Neuronal stem cell (in vitro differentiated cells): ENCODE measurements at regions not wholly inside any gene's neighbourhood (a gene's known extent, or its start where the extent isn't known, plus 50 kb on each side); places are given as distances from the start of the nearest gene placed in this dataset.

Experiments
- DNase-seq: peaks from one replicate; pipeline ENCODE4 v3.0.0-alpha.2; 2013; ENCODE audit warnings: low spot score
- H2AFZ ChIP-seq: one replicate; pipeline ENCODE4 v1.6.1; 2013; ENCODE audit warnings: mild to moderate bottlenecking, low read length, inconsistent platforms
- H2AK5ac ChIP-seq: 2 replicates; pipeline ENCODE4 v1.6.1; 2013; ENCODE audit warnings: low read depth, mild to moderate bottlenecking, inconsistent platforms, low read length, moderate library complexity, mixed read lengths
- H2BK120ac ChIP-seq: 2 replicates; pipeline ENCODE4 v1.6.1; 2013; ENCODE audit warnings: low read depth, mild to moderate bottlenecking, inconsistent platforms, low read length, moderate library complexity, mixed read lengths
- H2BK12ac ChIP-seq: one replicate; pipeline ENCODE4 v1.6.1; 2013; ENCODE audit warnings: low read length, inconsistent platforms
- H2BK15ac ChIP-seq: 2 replicates; pipeline ENCODE4 v1.6.1; 2013; ENCODE audit warnings: mild to moderate bottlenecking, low read length, inconsistent platforms, mixed read lengths
- H2BK5ac ChIP-seq: one replicate; pipeline ENCODE4 v1.6.1; 2013; ENCODE audit warnings: inconsistent platforms, mild to moderate bottlenecking, low read length, moderate library complexity
- H3K14ac ChIP-seq: one replicate; pipeline ENCODE4 v1.6.1; 2013; ENCODE audit warnings: low read length, inconsistent platforms
- H3K18ac ChIP-seq: 2 replicates; pipeline ENCODE4 v1.6.1; 2013; ENCODE audit warnings: low read length, inconsistent platforms
- H3K23ac ChIP-seq: 2 replicates; pipeline ENCODE4 v1.6.1; 2013; ENCODE audit warnings: low read depth, mild to moderate bottlenecking, mixed read lengths, low read length, inconsistent platforms; ENCODE audit not compliant: poor library complexity
- H3K27ac ChIP-seq: replicated peaks from 3 replicates; pipeline ENCODE4 v1.5.1; 2013; ENCODE audit warnings: low read length, inconsistent platforms
- H3K27me3 ChIP-seq, 3 experiments: 2 replicates each; pipeline ENCODE4 v1.6.1; 2013; ENCODE audit warnings: low read length in 3 of 3, mild to moderate bottlenecking in 2 of 3, inconsistent platforms in 1 of 3, low read depth in 1 of 3, mixed read lengths in 1 of 3, moderate library complexity in 1 of 3; ENCODE audit not compliant: control insufficient read depth in 3 of 3, insufficient read depth in 3 of 3
- H3K36me3 ChIP-seq, 2 donors: replicated peaks in 1 of 2; 2 replicates each; pipeline ENCODE4 v1.6.1; 2013; ENCODE audit warnings: low read length in 2 of 2; ENCODE audit not compliant: control insufficient read depth in 2 of 2, insufficient read depth in 2 of 2
- H3K4ac ChIP-seq: 2 replicates; pipeline ENCODE4 v1.6.1; 2013; ENCODE audit warnings: inconsistent platforms, mild to moderate bottlenecking, low read length, moderate library complexity
- H3K4me1 ChIP-seq, 2 donors: 1 replicate in 1 of 2; 2 replicates in 1 of 2; pipeline ENCODE4 v1.6.1; 2013; ENCODE audit warnings: low read length in 2 of 2, low read depth in 1 of 2; ENCODE audit not compliant: control insufficient read depth in 2 of 2, insufficient read depth in 1 of 2
- H3K4me2 ChIP-seq: one replicate; pipeline ENCODE4 v1.6.1; 2013; ENCODE audit warnings: mild to moderate bottlenecking, low read length, inconsistent platforms; ENCODE audit not compliant: insufficient read depth, poor library complexity, severe bottlenecking
- H3K4me3 ChIP-seq, 2 donors: 2 replicates each; pipeline ENCODE4 v1.5.1; 2013; ENCODE audit warnings: low read length in 2 of 2, mild to moderate bottlenecking in 2 of 2, inconsistent platforms in 1 of 2, moderate library complexity in 1 of 2
- H3K79me1 ChIP-seq: one replicate; pipeline ENCODE4 v1.6.1; 2013; ENCODE audit warnings: low read depth, mild to moderate bottlenecking, inconsistent platforms, low read length, moderate library complexity
- H3K9ac ChIP-seq: one replicate; pipeline ENCODE4 v1.6.1; 2013; ENCODE audit warnings: mild to moderate bottlenecking, low read depth, low read length, inconsistent platforms; ENCODE audit not compliant: poor library complexity
- H3K9me3 ChIP-seq, 2 donors: replicated peaks in 1 of 2; 2 replicates each; pipeline versions ENCODE3 to v1.6.1; 2013; ENCODE audit warnings: low read length in 2 of 2, mild to moderate bottlenecking in 2 of 2, inconsistent platforms in 1 of 2, low read depth in 1 of 2, mixed read lengths in 1 of 2, moderate library complexity in 1 of 2; ENCODE audit not compliant: control insufficient read depth in 2 of 2, insufficient read depth in 1 of 2
- H4K8ac ChIP-seq: one replicate; pipeline ENCODE4 v1.6.1; 2013; ENCODE audit warnings: low read depth, mild to moderate bottlenecking, inconsistent platforms, low read length, moderate library complexity
- H4K91ac ChIP-seq: one replicate; pipeline ENCODE4 v1.6.1; 2013; ENCODE audit warnings: low read length, low read depth, mild to moderate bottlenecking, inconsistent platforms; ENCODE audit not compliant: poor library complexity
- WGBS, 2 donors: extraction: QIAGEN DNeasy Blood & Tissue Kit; methylation state at CpG; one replicate each; pipeline ENCODE4 v1.1.7; 2013; ENCODE audit warnings: missing lambda C conversion rate in 2 of 2, mixed read lengths in 1 of 2; ENCODE audit not compliant: insufficient read length in 2 of 2, insufficient replicate concordance in 1 of 2; ENCODE audit errors: extremely low coverage in 2 of 2; 5-methylcytosine and 5-hydroxymethylcytosine counted together

DNA sequence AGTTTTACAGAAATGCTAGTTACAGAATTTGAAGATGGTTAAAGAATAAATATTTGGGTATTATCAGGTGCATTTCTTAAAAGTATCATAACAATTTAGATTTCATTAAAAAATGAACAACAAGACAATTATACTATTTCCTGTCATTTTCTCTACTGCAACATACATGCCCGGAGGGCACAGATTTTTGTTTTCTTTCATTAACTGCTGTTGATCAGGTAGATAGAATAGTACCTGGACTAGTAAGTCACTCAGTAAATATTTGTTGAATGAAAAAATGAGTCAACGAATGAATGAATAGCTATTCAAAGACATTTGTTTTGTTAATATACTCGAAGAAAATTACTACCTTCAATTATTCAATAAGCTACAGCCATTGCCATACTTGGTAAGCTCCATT is 531.2 kb upstream of the VRK2 start:
- no peak overlapping the region for H2AK5ac ChIP-seq
- H3K4me2 ChIP-seq, result no peak overlapping the region
- no peak overlapping the region for H2BK5ac ChIP-seq
- H3K27me3 ChIP-seq, result no peaks in the 10 kb centered on the region
- H3K36me3 ChIP-seq, result no peaks in the 10 kb centered on the region
- no peak overlapping the region for H3K4me3 ChIP-seq
- H2BK120ac ChIP-seq, result no peak overlapping the region
- no peak overlapping the region for H3K4ac ChIP-seq
- no peak overlapping the region for H3K18ac ChIP-seq
- no peaks in the 10 kb centered on the region for H3K79me1 ChIP-seq
- H2BK15ac ChIP-seq, result no peak overlapping the region
- no peak for DNase-seq
- H4K8ac ChIP-seq, result no peak overlapping the region
- no peaks in the 10 kb centered on the region for H3K9me3 ChIP-seq
- WGBS, 2 donors, result no CpG with 5 or more reads among the region's 3 CpGs
- no peak overlapping the region for H2BK12ac ChIP-seq
- H2AFZ ChIP-seq, result no peak overlapping the region
- no peak overlapping the region for H3K23ac ChIP-seq
- no peak overlapping the region for H3K27ac ChIP-seq
- no peak overlapping the region for H3K14ac ChIP-seq
- H4K91ac ChIP-seq, result no peak overlapping the region
- no peak overlapping the region for H3K9ac ChIP-seq
- H3K4me1 ChIP-seq, result no peaks in the 10 kb centered on the region

DNA sequence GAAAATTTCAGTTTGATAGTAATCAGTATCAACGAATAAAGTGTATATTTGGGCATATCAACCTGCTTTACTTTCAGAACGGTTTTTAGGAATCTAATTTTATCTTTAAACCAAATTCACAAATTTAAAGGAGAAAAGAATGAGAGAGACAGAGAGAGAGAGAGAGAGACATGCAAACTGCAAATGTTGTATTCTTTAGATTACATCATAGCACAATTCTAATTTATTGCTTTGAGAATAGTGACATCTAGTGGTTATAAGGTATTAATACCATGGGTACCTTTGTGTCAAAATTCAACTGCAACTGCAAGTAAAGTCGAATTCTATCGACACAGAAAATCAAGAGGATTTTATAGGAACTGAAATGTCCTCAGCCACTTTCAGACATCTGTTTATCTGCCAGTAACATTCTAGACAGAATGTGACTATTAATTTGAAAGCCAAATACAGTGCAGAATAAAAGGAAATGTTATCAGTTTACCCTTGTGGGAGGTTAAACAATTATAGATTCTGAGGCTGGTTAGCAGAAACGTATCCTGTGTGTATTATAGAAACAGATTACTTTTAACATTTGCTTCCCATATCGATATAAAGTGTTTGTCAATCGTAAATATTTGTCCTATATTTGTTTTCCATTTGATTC is 529.8 kb upstream of the VRK2 start:
- Histone ChIP-seq H2BK12ac (no peak overlapping the region), H3K4me1 (no peaks in the 10 kb centered on the region), H3K79me1 (no peaks in the 10 kb centered on the region), H2BK120ac (no peak overlapping the region), H2AFZ (no peak overlapping the region), H3K18ac (no peak overlapping the region), H3K4me3 (no peak overlapping the region), H3K27me3 (no peaks in the 10 kb centered on the region), H2BK5ac (no peak overlapping the region), H3K14ac (no peak overlapping the region), H3K4me2 (no peak overlapping the region), H3K9me3 (no peaks in the 10 kb centered on the region), H4K91ac (no peak overlapping the region), H3K23ac (no peak overlapping the region), H3K36me3 (no peaks in the 10 kb centered on the region), H4K8ac (no peak overlapping the region), H3K4ac (no peak overlapping the region), H3K9ac (no peak overlapping the region), H3K27ac (no peak overlapping the region), H2BK15ac (no peak overlapping the region), H2AK5ac (no peak overlapping the region)
- DNase-seq, result peak; percentile 39
- WGBS, 2 donors, result no CpG with 5 or more reads among the region's 7 CpGs

DNA sequence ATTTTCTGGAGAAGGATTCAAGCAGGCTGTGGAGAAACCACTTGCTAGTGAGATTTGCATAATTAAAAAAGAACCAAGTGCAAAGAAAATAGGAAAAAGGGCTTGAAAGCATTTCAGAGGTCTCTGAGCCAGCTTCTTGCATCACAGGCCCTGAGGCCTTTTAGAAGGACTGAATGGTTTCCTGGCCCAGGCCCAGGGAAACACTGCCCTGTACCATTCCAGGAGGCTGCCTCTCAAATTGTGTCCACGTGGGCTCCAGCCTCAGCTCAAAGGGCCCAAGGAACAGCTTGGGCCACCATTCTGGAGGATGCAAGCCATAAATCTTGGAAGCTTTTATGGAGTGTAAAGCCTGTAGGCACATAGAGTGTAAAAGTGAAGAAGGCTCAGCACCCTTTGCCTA is 523.3 kb upstream of the VRK2 start:
- H4K8ac ChIP-seq, result no peak overlapping the region
- H3K9me3 ChIP-seq, result peaks cover 0 to 2% of the 10 kb centered on the region in 2 donors
- H2AK5ac ChIP-seq, result no peak overlapping the region
- no CpG with 5 or more reads among the region's 1 CpG for WGBS, 2 donors
- no peak overlapping the region for H2AFZ ChIP-seq
- H3K9ac ChIP-seq, result no peak overlapping the region
- H3K27me3 ChIP-seq, result no peaks in the 10 kb centered on the region
- H2BK120ac ChIP-seq, result no peak overlapping the region
- no peak overlapping the region for H3K4ac ChIP-seq
- H3K4me3 ChIP-seq, result no peak overlapping the region
- H3K18ac ChIP-seq, result no peak overlapping the region
- no peak overlapping the region for H4K91ac ChIP-seq
- no peak overlapping the region for H2BK15ac ChIP-seq
- no peak overlapping the region for H3K4me2 ChIP-seq
- H3K27ac ChIP-seq, result no peak overlapping the region
- H3K36me3 ChIP-seq, result no peaks in the 10 kb centered on the region
- H2BK12ac ChIP-seq, result no peak overlapping the region
- no peaks in the 10 kb centered on the region for H3K79me1 ChIP-seq
- no peak for DNase-seq
- H3K4me1 ChIP-seq, result no peaks in the 10 kb centered on the region
- H3K14ac ChIP-seq, result no peak overlapping the region
- H3K23ac ChIP-seq, result no peak overlapping the region
- H2BK5ac ChIP-seq, result no peak overlapping the region

DNA sequence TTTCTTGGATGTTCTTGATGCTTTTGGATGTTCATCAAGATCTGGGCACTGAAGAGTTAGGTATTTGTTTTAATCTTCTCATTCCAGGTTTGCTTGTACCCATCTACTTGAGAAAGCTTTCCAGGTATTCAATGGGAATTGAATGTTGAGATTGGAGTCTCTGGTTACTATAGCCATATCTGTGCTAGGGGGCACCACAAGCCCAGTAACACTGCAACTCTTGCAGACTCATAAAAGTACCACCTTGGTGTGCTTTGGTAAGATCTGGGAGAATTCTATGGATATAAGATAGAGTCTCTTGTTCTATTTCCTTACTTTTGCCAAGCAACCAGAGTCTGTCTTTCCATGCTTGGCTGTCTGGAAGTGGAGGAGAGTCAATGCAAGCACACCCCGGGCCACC is 518.9 kb upstream of the VRK2 start:
- peaks cover 0 to 2% of the 10 kb centered on the region in 2 donors for H3K4me1 ChIP-seq
- no peak overlapping the region for H3K9ac ChIP-seq
- H3K36me3 ChIP-seq, result no peaks in the 10 kb centered on the region
- H3K14ac ChIP-seq, result no peak overlapping the region
- no peak overlapping the region for H3K23ac ChIP-seq
- H2BK12ac ChIP-seq, result no peak overlapping the region
- no peak overlapping the region for H3K18ac ChIP-seq
- no peak overlapping the region for H4K91ac ChIP-seq
- no peak overlapping the region for H3K4me2 ChIP-seq
- no peak overlapping the region for H3K4ac ChIP-seq
- no peak overlapping the region for H3K4me3 ChIP-seq
- H4K8ac ChIP-seq, result no peak overlapping the region
- H2BK120ac ChIP-seq, result no peak overlapping the region
- H3K27ac ChIP-seq, result no peak overlapping the region
- WGBS, 2 donors, result no CpG with 5 or more reads among the region's 1 CpG
- H2AFZ ChIP-seq, result no peak overlapping the region
- no peak for DNase-seq
- H2BK15ac ChIP-seq, result no peak overlapping the region
- H3K79me1 ChIP-seq, result no peaks in the 10 kb centered on the region
- no peak overlapping the region for H2BK5ac ChIP-seq
- H2AK5ac ChIP-seq, result no peak overlapping the region
- no peaks in the 10 kb centered on the region for H3K9me3 ChIP-seq
- no peaks in the 10 kb centered on the region for H3K27me3 ChIP-seq
